IMR-90 (cell line): ENCODE measurements at regions not wholly inside any gene's neighbourhood (a gene's known extent, or its start where the extent isn't known, plus 50 kb on each side); places are given as distances from the start of the nearest gene placed in this dataset.

Experiments used
- ATAC-seq: fragments of 200-7000 bp; cut with Tn5 transposase; 2 replicates; pipeline ENCODE4 v1.9.1; 2020; ENCODE audit warnings: low read depth, mild to moderate bottlenecking, moderate library complexity
- BruUV-seq: library from RNA; stranded (reverse); fragments of 400-500 nt; replicated peaks from 2 replicates; lab custom pipeline; 2021; lab: Mats Ljungman, UMichigan
- CTCF ChIA-PET: fragments of 300-600 bp; formaldehyde crosslinking; extraction: SDS; loops from one replicate; lab custom pipeline; 2021; ENCODE audit warnings: antibody characterized with exemption; lab: Yijun Ruan, JAX
- POLR2A ChIA-PET: fragments of 300-600 bp; sonication (Branson Sonifier 250); formaldehyde crosslinking; loops from one replicate; lab custom pipeline; 2022; ENCODE audit warnings: antibody characterized with exemption; ENCODE audit not compliant: unreplicated experiment; lab: Charles Lee
- DNase-seq: peaks from one replicate; pipeline ENCODE4 v3.0.0; 2013
- H2AFZ ChIP-seq: replicated peaks from 2 replicates; pipeline ENCODE3; 2013; ENCODE audit warnings: low read length, mild to moderate bottlenecking; ENCODE audit not compliant: poor library complexity
- H2AK5ac ChIP-seq: 2 replicates; pipeline ENCODE4 v1.6.1; 2013; ENCODE audit warnings: low read depth, low read length, inconsistent platforms
- H2AK9ac ChIP-seq: replicated peaks from 2 replicates; pipeline ENCODE3; 2013; ENCODE audit warnings: mild to moderate bottlenecking, low read depth, low read length, moderate library complexity; ENCODE audit not compliant: poor library complexity
- H2BK120ac ChIP-seq: 2 replicates; pipeline ENCODE4 v1.6.1; 2013; ENCODE audit warnings: low read depth, low read length, inconsistent platforms
- H2BK15ac ChIP-seq: 3 replicates; pipeline ENCODE4 v1.6.1; 2013; ENCODE audit warnings: low read depth, low read length, inconsistent platforms
- H2BK20ac ChIP-seq: 2 replicates; pipeline ENCODE4 v1.6.1; 2013; ENCODE audit warnings: low read depth, mild to moderate bottlenecking, inconsistent platforms, low read length, moderate library complexity
- H2BK5ac ChIP-seq: 2 replicates; pipeline ENCODE4 v1.6.1; 2013; ENCODE audit warnings: mild to moderate bottlenecking, low read depth, low read length, inconsistent platforms; ENCODE audit not compliant: poor library complexity, severe bottlenecking
- H3K14ac ChIP-seq: replicated peaks from 2 replicates; pipeline ENCODE4 v1.6.1; 2013; ENCODE audit warnings: low read depth, low read length, inconsistent platforms
- H3K18ac ChIP-seq: 2 replicates; pipeline ENCODE4 v1.6.1; 2013; ENCODE audit warnings: low read depth, low read length, control low read depth
- H3K23ac ChIP-seq: 2 replicates; pipeline ENCODE4 v1.6.1; 2013; ENCODE audit warnings: low read depth, low read length, inconsistent platforms
- H3K27ac ChIP-seq: 2 replicates; pipeline ENCODE4 v1.5.1; 2013; ENCODE audit warnings: mild to moderate bottlenecking, control low read depth, low read length; ENCODE audit not compliant: insufficient read depth
- H3K27me3 ChIP-seq: 2 replicates; pipeline ENCODE4 v1.6.1; 2013; ENCODE audit warnings: low read length; ENCODE audit not compliant: control insufficient read depth, insufficient read depth
- H3K36me3 ChIP-seq: 2 replicates; pipeline ENCODE4 v1.6.1; 2013; ENCODE audit warnings: low read length, mixed read lengths; ENCODE audit not compliant: control insufficient read depth, insufficient read depth
- H3K4ac ChIP-seq: 2 replicates; pipeline ENCODE4 v1.6.1; 2013; ENCODE audit warnings: low read depth, low read length, inconsistent platforms
- H3K4me1 ChIP-seq: 2 replicates; pipeline ENCODE4 v1.6.1; 2013; ENCODE audit warnings: low read length, mixed read lengths; ENCODE audit not compliant: control insufficient read depth, insufficient read depth
- H3K4me2 ChIP-seq: 2 replicates; pipeline ENCODE4 v1.6.1; 2013; ENCODE audit warnings: low read depth, mild to moderate bottlenecking, control low read depth, low read length, moderate library complexity
- H3K4me3 ChIP-seq: 2 replicates; pipeline ENCODE4 v1.5.1; 2013; ENCODE audit warnings: low read depth, mild to moderate bottlenecking, control low read depth, low read length, moderate library complexity; ENCODE audit not compliant: insufficient read depth
- H3K56ac ChIP-seq: 2 replicates; pipeline ENCODE4 v1.6.1; 2013; ENCODE audit warnings: low read length, inconsistent platforms; ENCODE audit not compliant: insufficient read depth; ENCODE audit errors: extremely low read depth
- H3K79me1 ChIP-seq, 2 experiments: 2 replicates each; pipeline ENCODE4 v1.6.1; 2013; ENCODE audit warnings: low read length in 2 of 2, inconsistent platforms in 1 of 2, low read depth in 1 of 2
- H3K9ac ChIP-seq: 2 replicates; pipeline ENCODE4 v1.6.1; 2013; ENCODE audit warnings: low read depth, low read length, control low read depth
- H3K9me1 ChIP-seq: 2 replicates; pipeline ENCODE4 v1.6.1; 2013; ENCODE audit warnings: low read length, inconsistent platforms; ENCODE audit not compliant: insufficient read depth
- H3K9me3 ChIP-seq: 2 replicates; pipeline ENCODE4 v1.6.1; 2013; ENCODE audit warnings: low read length; ENCODE audit not compliant: control insufficient read depth, insufficient read depth
- H4K20me1 ChIP-seq: 2 replicates; pipeline ENCODE4 v1.6.1; 2013; ENCODE audit warnings: low read length, inconsistent platforms; ENCODE audit not compliant: insufficient read depth
- H4K5ac ChIP-seq: 2 replicates; pipeline ENCODE4 v1.6.1; 2013; ENCODE audit warnings: mild to moderate bottlenecking, low read depth, low read length, control low read depth
- H4K8ac ChIP-seq, 2 experiments: 2 replicates each; pipeline ENCODE4 v1.6.1; 2013; ENCODE audit warnings: low read depth in 2 of 2, low read length in 2 of 2, control low read depth in 1 of 2, inconsistent platforms in 1 of 2
- H4K91ac ChIP-seq: 2 replicates; pipeline ENCODE4 v1.6.1; 2013; ENCODE audit warnings: low read depth, low read length, inconsistent platforms; ENCODE audit not compliant: insufficient read depth
- BHLHE40 ChIP-seq: fragments of 150-350 bp; IDR thresholded peaks from 2 replicates; pipeline ENCODE4 v1.6.1; 2016; ENCODE audit warnings: mild to moderate bottlenecking, low read depth, low read length
- CHD1 ChIP-seq: IDR thresholded peaks from 2 replicates; pipeline ENCODE4 v1.6.1; 2012; ENCODE audit warnings: low read depth, low read length, improper control_type of control experiment
- MAFK ChIP-seq: IDR thresholded peaks from 2 replicates; pipeline ENCODE4 v1.6.1; 2012; ENCODE audit warnings: low read depth, low read length, improper control_type of control experiment
- MAZ ChIP-seq: IDR thresholded peaks from 2 replicates; pipeline ENCODE4 v1.6.1; 2012; ENCODE audit warnings: low read depth, mild to moderate bottlenecking, low read length, improper control_type of control experiment, moderate library complexity, borderline replicate concordance
- POLR2A ChIP-seq: IDR thresholded peaks from 2 replicates; pipeline ENCODE4 v1.6.1; 2012; ENCODE audit warnings: mild to moderate bottlenecking, low read depth, low read length
- RCOR1 ChIP-seq: IDR thresholded peaks from 2 replicates; pipeline ENCODE4 v1.6.1; 2012; ENCODE audit warnings: mild to moderate bottlenecking, low read length, improper control_type of control experiment; ENCODE audit not compliant: insufficient replicate concordance
- SMC3 ChIP-seq: fragments of 150-350 bp; IDR thresholded peaks from 2 replicates; pipeline ENCODE4 v1.6.1; 2016; ENCODE audit warnings: low read depth, mild to moderate bottlenecking, antibody characterized with exemption, low read length, moderate library complexity
- WGBS, 2 experiments: methylation state at CpG; one replicate each; pipeline versions ENCODE4 v1.1.5 to v1.1.7; 2013; ENCODE audit warnings: missing lambda C conversion rate in 2 of 2; ENCODE audit not compliant: insufficient read length in 1 of 2; ENCODE audit errors: extremely low coverage in 2 of 2; 5-methylcytosine and 5-hydroxymethylcytosine counted together
- dilution Hi-C: fragments of 300-500 bp; cut with HindIII; formaldehyde crosslinking; loops from one replicate; pipeline ENCODE4 v1.14.3; 2018; ENCODE audit warnings: low sequenced_read_pairs; ENCODE audit not compliant: unreplicated experiment
- in situ Hi-C: fragments of 300-500 bp; cut with MboI; formaldehyde crosslinking; loops from 3 replicates; pipeline ENCODE4 v1.14.3; 2019; ENCODE audit warnings: low sequenced_read_pairs, inconsistent platforms, mixed read lengths
- intact Hi-C: fragments of 100-400 bp; cut with micrococcal nuclease; formaldehyde crosslinking; loops from 2 replicates; pipeline ENCODE4 v1.10.0; 2022
- TF ChIP-seq, protein P1 (sequence below): fragments of 150-350 bp; IDR thresholded peaks from 2 replicates; pipeline ENCODE4 v1.6.1; 2016; ENCODE audit warnings: low read depth, mild to moderate bottlenecking, low read length, moderate library complexity, borderline replicate concordance

DNA sequence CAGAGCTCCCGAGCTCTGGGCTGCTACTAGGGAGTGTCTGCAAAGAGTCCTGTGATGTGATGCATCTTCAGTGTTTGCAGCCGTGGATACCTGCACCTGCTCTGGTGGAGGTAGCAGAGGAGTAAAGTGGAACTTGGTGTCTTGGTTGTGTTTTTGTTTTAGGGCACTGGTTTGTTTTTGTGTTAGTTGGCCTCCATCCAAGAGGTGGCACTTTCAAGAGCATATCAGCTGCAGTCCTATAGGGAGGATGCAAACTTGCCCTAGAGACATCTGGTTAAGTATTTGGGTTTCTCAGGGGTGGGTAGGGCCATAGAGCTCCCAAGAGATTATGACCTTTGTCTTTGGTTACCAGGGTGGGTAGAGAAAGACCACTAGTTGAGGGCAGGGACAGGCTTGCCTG, 1249.0 kb upstream of the FAM98A start:
- dilution Hi-C loops: no loop called here
- no peak overlapping the region for H3K27ac ChIP-seq
- H3K4me2 ChIP-seq: no peak overlapping the region
- no peak for TF ChIP-seq POLR2A
- TF ChIP-seq MAZ: no peak
- TF ChIP-seq, protein P1, sequence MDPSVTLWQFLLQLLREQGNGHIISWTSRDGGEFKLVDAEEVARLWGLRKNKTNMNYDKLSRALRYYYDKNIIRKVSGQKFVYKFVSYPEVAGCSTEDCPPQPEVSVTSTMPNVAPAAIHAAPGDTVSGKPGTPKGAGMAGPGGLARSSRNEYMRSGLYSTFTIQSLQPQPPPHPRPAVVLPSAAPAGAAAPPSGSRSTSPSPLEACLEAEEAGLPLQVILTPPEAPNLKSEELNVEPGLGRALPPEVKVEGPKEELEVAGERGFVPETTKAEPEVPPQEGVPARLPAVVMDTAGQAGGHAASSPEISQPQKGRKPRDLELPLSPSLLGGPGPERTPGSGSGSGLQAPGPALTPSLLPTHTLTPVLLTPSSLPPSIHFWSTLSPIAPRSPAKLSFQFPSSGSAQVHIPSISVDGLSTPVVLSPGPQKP: no peak
- TF ChIP-seq SMC3: no peak
- TF ChIP-seq BHLHE40: no peak
- TF ChIP-seq CHD1: no peak
- TF ChIP-seq MAFK: no peak
- no peak for TF ChIP-seq RCOR1
- H4K20me1 ChIP-seq: no peaks in the 10 kb centered on the region
- H4K8ac ChIP-seq: no peak overlapping the region
- H2BK5ac ChIP-seq: no peak overlapping the region
- no peak overlapping the region for H2BK20ac ChIP-seq
- intact Hi-C loops: no loop called here
- peaks cover 7% of the 10 kb centered on the region; the same call in 1 of the 2 replicates for H3K9me3 ChIP-seq
- H2AK9ac ChIP-seq: no peak overlapping the region
- CTCF ChIA-PET: no interaction called here
- no peak overlapping the region for H2AFZ ChIP-seq
- DNase-seq: no peak
- H3K79me1 ChIP-seq: no peaks in the 10 kb centered on the region
- no peak overlapping the region for H3K14ac ChIP-seq
- no CpG with 5 or more reads among the region's 2 CpGs for WGBS, 2 experiments
- H2BK120ac ChIP-seq: no peak overlapping the region
- no peak overlapping the region for H2BK15ac ChIP-seq
- H3K9ac ChIP-seq: no peak overlapping the region
- no TSS peak for BruUV-seq
- no peaks in the 10 kb centered on the region for H3K9me1 ChIP-seq
- no peak overlapping the region for H2AK5ac ChIP-seq
- no peaks in the 10 kb centered on the region for H3K27me3 ChIP-seq
- H3K56ac ChIP-seq: no peak overlapping the region
- no peak overlapping the region for H3K23ac ChIP-seq
- H3K4me1 ChIP-seq: no peaks in the 10 kb centered on the region
- ATAC-seq: no peak
- H3K36me3 ChIP-seq: no peaks in the 10 kb centered on the region
- POLR2A ChIA-PET: no interaction called here
- H3K18ac ChIP-seq: no peak overlapping the region
- in situ Hi-C loops: no loop called here
- H4K91ac ChIP-seq: no peak overlapping the region
- no peak overlapping the region for H3K4me3 ChIP-seq
- no peak overlapping the region for H4K5ac ChIP-seq
- no peak overlapping the region for H3K4ac ChIP-seq
